ENCODE measurements at regions not wholly inside any gene's neighbourhood (a gene's known extent, or its start where the extent isn't known, plus 50 kb on each side); places are given as distances from the start of the nearest gene placed in this dataset.

DNA sequence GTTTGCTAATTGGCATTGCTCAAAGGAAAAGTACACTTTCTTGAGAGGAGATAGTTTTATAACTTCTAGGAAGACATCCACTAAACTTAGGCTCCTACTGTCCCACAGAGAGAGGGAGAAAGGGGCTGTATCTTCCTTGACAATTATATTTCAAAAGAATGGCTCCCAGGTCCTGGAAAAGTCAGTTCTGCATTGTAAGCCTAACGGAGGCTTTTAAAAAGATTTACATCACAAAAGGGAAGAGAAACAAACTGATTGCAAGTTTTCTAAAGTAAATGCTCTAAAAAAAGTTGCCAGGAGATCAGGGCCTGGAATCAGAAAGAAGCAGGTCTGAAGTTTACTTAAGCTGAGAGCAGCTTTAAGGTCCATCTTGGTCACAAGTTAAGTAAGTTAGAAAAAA, 839.5 kb downstream of the FRK start:
- H3K4me3 ChIP-seq (ENCODE audit: low read depth, low read length): no peak overlapping the region
- DNase-seq (ENCODE audit: low read depth): no peak
- TF ChIP-seq, protein P1, sequence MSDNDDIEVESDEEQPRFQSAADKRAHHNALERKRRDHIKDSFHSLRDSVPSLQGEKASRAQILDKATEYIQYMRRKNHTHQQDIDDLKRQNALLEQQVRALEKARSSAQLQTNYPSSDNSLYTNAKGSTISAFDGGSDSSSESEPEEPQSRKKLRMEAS (IDR thresholded peaks at IDR 0.05; ENCODE audit: low read depth, low read length): no peak
- TF ChIP-seq, protein P2, sequence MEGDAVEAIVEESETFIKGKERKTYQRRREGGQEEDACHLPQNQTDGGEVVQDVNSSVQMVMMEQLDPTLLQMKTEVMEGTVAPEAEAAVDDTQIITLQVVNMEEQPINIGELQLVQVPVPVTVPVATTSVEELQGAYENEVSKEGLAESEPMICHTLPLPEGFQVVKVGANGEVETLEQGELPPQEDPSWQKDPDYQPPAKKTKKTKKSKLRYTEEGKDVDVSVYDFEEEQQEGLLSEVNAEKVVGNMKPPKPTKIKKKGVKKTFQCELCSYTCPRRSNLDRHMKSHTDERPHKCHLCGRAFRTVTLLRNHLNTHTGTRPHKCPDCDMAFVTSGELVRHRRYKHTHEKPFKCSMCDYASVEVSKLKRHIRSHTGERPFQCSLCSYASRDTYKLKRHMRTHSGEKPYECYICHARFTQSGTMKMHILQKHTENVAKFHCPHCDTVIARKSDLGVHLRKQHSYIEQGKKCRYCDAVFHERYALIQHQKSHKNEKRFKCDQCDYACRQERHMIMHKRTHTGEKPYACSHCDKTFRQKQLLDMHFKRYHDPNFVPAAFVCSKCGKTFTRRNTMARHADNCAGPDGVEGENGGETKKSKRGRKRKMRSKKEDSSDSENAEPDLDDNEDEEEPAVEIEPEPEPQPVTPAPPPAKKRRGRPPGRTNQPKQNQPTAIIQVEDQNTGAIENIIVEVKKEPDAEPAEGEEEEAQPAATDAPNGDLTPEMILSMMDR (IDR thresholded peaks at IDR 0.05; ENCODE audit: low read depth, low read length): no peak
- TF ChIP-seq MYC (IDR thresholded peaks at IDR 0.05; ENCODE audit: low read depth, low read length) (no peak), POLR2A (IDR thresholded peaks at IDR 0.05; ENCODE audit: extremely low read depth, insufficient read length) (no peak)

DNA sequence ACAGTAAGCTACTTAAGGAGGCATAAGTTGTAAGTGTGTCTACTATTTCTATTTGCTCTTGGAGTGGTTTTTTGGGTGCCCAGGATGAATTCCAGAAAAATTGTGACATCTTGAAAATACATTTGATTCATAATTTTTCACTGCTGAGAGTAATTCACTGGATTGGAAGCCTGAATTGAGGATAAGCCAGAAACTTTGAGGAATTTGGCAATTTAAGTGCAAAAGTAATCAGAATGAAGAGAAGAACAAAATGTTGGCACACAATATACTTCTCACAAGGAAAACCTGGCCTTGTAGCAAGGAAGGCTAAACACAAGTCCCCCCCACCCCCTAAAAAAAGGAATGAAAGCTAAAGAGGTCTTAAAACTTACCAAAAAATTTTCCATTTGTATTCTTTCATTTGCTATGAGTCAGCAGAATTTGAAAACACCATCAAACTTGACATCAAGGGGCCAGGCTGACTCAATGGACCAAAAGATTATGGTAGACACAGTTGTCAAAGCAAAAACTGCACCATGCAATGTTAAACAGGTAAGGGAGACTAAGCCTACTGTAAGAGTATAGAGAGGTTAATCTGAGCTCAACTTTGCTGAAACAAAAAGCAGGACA, 840.0 kb downstream of the FRK start:
- no peak overlapping the region for H3K4me3 ChIP-seq (ENCODE audit: low read depth, low read length)
- DNase-seq (ENCODE audit: low read depth): no peak
- TF ChIP-seq, protein P2 (IDR thresholded peaks at IDR 0.05; ENCODE audit: low read depth, low read length): no peak
- TF ChIP-seq, protein P1 (IDR thresholded peaks at IDR 0.05; ENCODE audit: low read depth, low read length): no peak
- TF ChIP-seq POLR2A (IDR thresholded peaks at IDR 0.05; ENCODE audit: extremely low read depth, insufficient read length): no peak
- TF ChIP-seq MYC (IDR thresholded peaks at IDR 0.05; ENCODE audit: low read depth, low read length): no peak

DNA sequence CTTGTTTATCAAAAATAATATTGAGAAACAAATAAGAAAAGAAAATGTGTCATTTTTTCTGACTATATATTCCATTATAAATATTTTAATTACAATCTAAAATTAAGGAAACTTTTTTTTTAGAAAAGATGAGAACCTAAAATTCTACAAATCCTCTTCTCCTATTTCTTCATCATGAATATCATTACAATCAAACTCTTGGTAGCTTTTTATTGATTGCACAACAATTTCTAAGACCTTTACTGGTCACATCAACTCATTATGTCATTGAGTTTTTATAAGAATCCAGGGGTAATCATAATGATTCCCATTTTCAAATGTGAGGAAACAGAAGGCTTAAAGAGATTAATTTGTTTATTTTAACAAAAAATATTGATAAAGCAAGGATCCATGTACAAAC, 841.0 kb downstream of the FRK start:
- no peak for DNase-seq (ENCODE audit: low read depth)
- H3K4me3 ChIP-seq (ENCODE audit: low read depth, low read length): no peak overlapping the region
- TF ChIP-seq POLR2A (IDR thresholded peaks at IDR 0.05; ENCODE audit: extremely low read depth, insufficient read length) (no peak), MYC (IDR thresholded peaks at IDR 0.05; ENCODE audit: low read depth, low read length) (no peak)
- TF ChIP-seq, protein P2 (IDR thresholded peaks at IDR 0.05; ENCODE audit: low read depth, low read length): no peak
- TF ChIP-seq, protein P1 (IDR thresholded peaks at IDR 0.05; ENCODE audit: low read depth, low read length): no peak

DNA sequence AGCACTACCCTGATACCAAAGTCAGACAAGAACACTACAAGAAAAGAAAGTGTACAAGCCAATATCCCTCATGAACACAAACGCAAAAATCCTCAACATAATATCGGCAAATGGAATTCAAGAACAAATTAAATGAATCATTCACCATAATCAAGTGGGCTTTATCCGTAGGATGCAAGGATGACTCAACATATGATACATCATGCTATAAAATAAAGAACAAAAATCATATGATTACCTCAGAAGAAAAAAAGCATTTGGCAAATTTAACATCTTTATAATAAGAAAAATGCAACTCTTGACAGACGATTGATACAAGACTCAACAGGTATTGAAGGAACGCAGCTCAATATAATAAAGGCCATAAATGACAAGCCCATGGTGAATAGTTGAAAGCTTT, 843.9 kb downstream of the FRK start:
- TF ChIP-seq POLR2A (IDR thresholded peaks at IDR 0.05; ENCODE audit: extremely low read depth, insufficient read length) (no peak), MYC (IDR thresholded peaks at IDR 0.05; ENCODE audit: low read depth, low read length) (no peak)
- TF ChIP-seq, protein P2 (IDR thresholded peaks at IDR 0.05; ENCODE audit: low read depth, low read length): no peak
- TF ChIP-seq, protein P1 (IDR thresholded peaks at IDR 0.05; ENCODE audit: low read depth, low read length): no peak
- DNase-seq (ENCODE audit: low read depth): no peak
- no peak overlapping the region for H3K4me3 ChIP-seq (ENCODE audit: low read depth, low read length)

- TF ChIP-seq, protein P1 (IDR thresholded peaks at IDR 0.05; ENCODE audit: low read depth, low read length): no peak
- TF ChIP-seq, protein P2 (IDR thresholded peaks at IDR 0.05; ENCODE audit: low read depth, low read length): no peak
- TF ChIP-seq POLR2A (IDR thresholded peaks at IDR 0.05; ENCODE audit: extremely low read depth, insufficient read length): no peak
- TF ChIP-seq MYC (IDR thresholded peaks at IDR 0.05; ENCODE audit: low read depth, low read length): no peak
These were observed 846.4 kb downstream of the FRK start for GRCh38 chr6:115214283-115214682.

More at GRCh38 chr6:115214283-115214682, 846.4 kb downstream of the FRK start:
- DNase-seq (ENCODE audit: low read depth): no peak
- no peak overlapping the region for H3K4me3 ChIP-seq (ENCODE audit: low read depth, low read length)

All from NB4 (cell line).